Embryonic facial prominence (tissue), 1 donor: ENCODE measurements at regions not wholly inside any gene's neighbourhood (a gene's known extent, or its start where the extent isn't known, plus 50 kb on each side); places are given as distances from the start of the nearest gene placed in this dataset.

Source experiments
- DNase-seq: peaks from one replicate; pipeline ENCODE4 v3.0.0-alpha.2; 2016; ENCODE audit errors: extremely low spot score

DNA sequence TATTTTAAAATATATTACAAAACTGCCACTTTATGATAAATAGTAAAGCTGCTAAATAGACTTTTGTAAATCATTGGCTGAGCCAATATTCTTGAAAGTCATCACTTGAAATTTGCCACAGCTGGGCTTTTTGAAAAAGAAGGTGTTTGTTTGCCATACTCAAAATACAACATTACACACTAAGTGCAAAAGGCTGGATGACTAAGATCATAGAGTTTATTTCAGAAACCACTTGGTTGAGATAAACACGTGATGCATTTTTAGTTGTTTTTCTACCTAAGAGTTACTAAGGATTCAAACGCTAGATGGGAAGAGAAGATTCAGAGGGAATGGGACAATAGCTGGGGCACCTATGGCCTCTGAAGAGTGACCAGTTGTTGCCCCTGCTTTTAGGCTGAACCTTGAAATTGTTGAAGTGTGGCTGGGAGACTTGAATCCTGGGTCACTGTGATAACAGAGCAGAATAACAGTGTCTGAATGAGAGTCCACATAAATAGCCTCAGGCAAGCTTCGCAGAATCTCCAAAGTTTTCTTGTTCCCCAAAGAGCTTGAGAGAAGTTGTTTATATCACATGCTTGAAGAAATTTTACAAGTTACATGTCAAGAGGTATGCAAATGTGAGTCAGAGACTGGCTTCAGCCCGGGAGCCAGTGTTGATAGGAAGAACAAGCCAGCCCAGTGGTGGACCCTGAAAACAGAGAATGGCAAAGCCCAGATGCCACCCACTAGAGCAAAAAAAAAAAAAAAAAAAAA is 409.8 kb downstream of the GPD2 start:
- DNase-seq: no peak

DNA sequence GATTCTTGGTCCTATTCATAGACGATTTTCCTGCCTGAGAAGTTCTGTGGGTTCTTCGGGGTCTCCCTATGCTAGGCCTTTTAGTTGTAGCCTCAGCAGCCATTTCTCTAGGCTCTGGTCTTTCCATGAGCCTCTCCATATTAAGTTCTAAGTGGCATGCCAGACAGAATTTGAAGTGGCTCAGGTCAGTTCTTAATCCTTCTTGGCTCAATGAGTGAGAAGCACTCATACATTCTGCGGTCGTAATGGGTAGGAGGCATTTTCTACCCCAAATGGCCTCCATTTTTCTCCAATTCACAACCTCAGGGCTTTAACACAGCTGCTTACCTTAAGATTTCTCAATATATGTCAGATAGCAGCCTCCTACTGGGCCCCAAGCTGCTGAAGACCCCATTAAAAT is 405.3 kb upstream of the GALNT5 start:
- DNase-seq: no peak

DNA sequence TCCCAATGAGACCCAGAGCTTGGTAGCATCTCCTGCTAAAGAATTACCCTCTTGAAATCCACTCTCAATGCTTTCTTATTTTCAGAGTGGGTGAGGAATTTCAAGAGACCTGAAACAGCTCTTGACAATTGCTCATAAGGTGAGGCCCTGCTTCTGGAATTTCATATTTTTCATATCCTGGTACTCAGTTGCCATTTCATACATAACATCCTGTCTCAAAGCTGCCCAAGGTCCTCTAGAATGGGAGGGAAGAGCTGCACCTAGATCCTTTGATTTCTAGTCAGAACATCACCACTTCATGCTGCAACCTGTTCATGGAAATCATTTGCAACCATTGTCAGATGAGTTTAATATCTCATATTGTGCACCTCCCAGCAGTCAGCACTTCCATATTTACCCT is 404.8 kb upstream of the GALNT5 start:
- no peak for DNase-seq

DNA sequence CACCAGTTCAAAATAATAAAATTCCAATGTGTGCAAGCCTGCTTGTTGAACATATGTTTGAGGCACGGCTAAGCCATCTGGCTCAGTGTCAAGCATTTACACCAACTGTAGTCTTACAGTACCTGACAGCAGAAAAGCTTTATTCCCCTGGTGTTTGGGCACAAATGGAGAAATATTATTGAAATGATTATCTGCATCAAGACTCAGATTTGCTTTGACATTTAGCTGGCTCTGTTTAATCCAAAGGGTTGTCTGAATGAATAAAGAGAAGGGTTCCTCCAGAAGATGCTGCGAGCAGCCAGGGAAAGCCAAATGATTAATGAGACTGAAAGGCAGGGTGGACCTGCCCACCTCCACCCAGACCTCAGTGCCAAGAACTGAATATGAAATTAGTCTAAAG is 393.2 kb upstream of the GALNT5 start:
- DNase-seq: no peak

DNA sequence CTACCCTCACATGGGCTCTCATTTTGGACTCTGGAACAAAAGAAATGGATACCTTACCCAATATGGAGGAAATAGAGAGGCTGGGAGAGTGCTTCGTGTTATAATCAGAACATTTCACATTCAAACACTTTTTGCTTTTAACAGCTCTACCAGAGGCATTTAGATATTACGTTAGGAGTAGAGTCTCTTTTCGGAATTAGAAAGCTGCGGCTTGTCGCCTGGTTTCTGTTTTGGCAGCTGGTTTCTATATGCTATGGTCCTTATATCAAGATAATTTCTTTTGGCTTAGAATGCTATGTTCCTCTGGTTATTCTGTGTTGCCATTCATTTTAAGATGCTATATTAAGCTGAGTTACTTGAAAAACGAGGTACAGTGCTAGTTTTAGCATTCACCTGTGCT is 392.8 kb upstream of the GALNT5 start:
- no peak for DNase-seq

DNA sequence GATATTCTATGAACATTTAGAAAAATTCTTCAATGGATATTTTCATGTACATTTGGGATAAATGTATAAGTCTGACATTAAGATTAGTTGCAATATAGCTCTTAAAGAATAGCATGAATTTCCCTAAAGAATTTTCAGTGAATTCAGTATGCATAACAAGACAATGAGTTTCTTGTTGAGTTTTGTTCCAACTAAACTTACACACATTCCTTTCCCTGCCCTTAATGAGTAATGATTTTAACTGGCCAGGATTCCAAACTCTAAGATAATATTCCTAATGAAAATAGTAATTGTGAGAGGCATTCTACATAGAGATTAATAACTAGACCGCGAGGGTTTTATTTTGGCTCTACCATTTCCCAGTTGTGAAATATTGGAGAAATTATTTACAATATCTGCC is 390.3 kb upstream of the GALNT5 start:
- DNase-seq: no peak

DNA sequence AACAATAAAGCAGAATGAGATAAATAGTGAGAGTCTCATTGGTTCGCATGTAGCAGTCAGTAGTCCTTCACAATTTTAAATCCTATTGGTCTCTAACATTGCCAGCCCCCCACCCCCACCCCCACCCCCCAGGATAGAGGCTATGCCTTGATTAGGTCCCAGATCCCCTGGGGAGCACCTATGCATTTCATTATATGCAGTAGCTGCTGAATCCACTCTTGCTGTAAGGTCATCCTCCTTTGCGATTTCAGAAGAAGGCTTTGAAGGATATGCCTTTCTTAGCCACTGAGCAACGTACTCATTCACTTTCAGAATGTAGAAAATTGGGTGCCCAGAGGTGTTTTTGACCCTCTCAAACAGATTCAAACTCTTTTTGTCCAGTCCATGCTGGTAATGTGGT is 382.8 kb upstream of the GALNT5 start:
- no peak for DNase-seq

DNA sequence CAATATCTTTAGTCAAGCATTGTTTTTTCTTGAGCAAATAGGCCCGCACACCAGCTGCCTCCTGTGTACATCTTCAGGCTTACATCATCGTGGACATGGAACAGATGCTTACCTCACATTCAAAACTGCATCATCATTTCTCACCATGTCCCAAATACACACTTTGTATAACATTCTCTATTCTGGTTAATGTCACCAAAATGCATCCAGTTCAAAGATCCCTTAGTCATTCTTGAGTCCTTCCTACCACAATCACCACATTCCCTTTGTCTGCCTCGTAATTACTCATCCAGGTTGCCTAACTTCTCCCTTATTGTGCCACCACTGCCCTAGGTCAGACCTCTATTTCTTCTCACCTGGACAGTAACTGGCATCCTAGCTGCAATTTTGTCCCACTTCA is 373.7 kb upstream of the GALNT5 start:
- DNase-seq: no peak

DNA sequence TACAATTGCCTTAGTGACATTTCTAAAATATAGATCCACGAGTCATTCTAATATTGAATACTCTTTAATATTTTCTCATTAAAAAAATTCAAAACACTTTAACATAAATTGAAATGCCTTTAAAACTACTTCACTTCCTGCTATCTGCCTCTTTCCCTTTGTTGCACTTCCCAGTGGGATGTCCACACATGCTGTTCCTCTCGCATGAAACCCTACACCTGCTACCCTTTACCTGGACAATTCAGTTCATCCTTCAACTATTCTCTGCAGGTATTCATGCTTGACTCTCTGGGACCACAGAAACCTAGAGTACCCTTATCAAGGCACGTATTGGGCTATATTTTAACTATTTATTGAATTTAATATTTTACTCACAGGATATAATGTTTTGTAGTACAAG is 373.3 kb upstream of the GALNT5 start:
- DNase-seq: no peak

DNA sequence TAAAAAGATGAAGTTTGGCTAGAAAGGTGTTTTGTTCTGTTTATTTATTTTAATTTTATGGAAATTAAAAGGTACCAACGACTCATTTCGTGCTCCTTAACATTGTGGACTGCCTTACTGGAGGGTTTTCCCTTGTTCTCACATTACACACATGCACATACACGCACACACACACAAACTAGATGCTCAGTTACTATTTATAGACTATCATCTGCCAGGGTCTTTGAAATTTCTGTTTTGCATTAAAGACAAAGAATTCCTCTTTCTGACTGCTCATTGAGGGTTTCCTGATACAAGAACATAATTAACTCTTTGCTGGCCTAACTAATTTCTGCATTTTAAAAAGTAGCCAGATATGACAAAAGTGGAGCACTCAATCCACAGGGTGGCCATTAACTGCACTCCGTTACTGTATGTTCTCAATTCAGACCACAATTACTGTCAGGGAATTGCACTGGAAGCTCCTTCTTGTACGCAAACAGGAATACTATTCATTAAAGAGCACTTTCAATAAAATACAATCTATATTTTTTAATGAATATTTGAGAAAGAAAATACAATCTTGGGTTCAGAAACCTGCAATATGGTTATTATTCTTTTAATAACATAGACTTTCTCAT is 366.9 kb upstream of the GALNT5 start:
- DNase-seq: peak; percentile 67

DNA sequence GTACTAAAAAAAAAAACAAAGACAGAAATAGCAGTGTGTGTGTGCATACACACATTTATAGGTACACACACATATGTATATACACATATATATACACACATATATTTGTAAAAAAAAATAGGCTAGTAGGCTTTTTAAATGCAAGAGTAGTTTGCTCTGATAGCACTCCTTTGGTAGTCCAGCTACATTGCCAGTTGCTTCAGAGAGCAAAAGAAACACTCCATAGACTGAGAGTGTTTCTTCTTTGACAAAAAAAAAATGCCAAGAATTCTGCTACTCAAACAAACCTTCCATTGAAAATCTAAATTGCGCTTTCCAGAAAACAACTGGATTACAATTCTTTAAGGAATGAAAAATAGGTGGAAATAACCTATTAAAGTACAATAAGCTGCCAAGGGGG is 365.9 kb upstream of the GALNT5 start:
- no peak for DNase-seq

DNA sequence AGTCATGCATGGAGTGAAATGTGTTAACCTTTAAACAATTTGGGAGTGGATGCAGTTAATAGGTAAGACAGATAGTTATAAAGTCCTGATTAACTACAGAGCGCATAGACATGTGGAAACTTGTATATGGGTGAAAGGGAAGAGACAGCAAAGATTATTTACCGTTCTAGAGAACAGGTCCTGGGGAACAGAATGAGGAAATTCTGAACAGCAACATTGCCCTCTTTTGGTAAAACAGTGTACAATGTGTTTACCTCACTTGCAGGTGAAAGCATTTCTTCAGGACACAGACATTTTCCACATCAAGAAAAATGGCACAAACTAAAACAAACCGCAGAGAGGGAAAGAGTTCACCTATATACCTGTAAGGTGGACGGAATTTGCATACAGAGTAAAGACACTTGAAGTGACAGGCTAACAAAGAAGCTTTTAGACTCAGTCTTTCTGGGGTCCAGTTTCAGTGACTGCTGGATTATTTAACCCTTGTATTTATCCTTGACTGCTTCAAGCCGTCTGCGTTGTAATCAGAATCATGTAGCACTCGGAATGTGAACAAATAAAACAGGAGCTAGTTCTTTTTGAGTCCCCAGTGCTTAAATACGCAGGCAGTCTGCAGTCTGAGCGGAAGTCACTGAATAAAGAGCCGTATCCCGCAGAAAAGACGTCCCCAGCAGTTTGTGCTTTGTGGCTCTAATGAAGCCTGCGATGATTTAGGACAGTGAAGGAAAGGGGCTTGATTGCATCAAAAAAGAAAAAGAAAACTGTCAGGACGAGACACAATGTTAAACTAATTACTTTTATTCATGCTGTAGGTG is 364.8 kb upstream of the GALNT5 start:
- peak; percentile 29 for DNase-seq

DNA sequence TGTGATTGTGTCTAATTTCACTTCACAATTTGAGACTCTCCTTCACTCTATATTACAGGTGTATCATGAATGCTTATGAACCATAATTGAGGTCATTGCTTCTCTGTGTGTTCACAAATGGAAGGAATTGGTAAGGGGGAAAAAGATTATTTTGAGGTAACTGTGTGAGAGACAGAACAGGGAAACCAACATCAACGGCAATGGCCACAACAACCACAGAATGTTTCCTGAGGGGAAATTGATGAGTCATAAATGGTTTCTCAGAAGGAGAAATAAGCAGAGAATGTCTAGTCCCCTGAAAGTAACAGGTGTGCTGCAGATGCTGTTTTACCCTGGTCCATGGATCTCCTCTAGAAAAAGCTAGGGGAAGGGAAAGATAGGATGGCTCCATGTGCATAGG is 361.2 kb upstream of the GALNT5 start:
- no peak for DNase-seq

DNA sequence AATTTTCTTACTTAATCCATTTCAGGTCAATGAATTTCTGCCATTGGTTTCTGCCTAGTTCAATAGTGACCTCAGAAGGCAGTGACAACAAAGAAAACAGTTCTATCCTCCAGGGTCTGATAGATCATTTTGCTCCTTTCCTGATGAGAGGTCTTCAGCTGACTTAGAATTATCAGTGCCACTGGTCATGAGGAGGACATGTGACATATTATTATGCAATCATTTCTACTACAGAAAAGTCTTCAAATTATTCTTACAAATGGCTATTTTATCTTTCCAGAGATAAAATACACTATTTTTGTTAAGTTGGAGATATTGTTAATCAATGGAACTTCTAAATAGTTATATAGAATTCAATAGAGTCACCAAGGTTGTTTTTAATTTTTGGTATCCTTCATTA is 360.0 kb upstream of the GALNT5 start:
- DNase-seq: no peak

DNA sequence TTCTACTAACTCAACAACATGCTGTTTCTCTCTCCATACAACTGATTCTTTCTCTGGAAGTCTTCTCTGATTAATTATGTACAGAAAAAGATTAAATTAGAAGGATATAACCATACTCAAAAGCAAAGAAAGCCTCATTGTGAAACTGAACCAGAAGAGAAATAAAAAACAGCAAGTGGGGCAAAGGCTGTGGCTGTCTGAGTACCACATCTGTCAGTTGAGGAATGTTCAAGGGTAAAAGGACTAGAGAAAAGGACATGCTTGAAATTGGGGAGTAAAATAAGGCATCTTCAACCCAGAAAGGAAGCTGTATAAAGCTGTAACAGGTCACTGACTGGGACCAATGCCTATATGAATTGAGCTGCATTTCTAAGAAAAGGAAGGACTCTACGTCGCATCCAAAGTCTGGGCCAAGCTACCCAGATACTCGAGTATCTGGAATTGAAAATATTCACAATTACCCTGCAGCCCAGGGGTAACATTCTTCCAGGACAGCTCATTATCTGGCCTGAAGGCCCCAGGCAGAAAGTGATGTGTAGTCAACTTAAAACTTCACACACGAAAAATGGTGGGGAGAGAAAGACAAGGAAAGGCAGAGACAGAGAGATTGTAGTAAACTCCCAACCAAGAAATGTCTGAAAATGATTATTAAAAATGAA is 356.0 kb upstream of the GALNT5 start:
- DNase-seq: no peak

DNA sequence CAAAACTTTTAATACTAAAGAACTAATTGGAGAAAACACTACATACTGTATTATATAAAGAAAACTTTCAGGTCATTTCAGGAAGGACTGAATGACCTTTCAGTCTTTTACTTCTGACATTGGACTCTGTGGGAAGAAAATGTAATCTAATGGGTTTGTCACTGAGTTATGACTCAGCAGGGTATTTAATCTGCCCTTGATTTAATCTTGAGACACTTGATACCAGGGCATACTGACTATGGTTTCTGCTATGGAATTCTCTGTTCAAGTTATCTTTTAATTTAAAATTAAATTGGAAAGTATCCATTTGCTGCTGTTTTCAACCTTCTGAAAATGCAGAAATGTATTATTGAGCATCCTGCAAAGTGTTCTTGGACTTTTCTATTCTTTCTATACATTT is 354.2 kb upstream of the GALNT5 start:
- DNase-seq: no peak

DNA sequence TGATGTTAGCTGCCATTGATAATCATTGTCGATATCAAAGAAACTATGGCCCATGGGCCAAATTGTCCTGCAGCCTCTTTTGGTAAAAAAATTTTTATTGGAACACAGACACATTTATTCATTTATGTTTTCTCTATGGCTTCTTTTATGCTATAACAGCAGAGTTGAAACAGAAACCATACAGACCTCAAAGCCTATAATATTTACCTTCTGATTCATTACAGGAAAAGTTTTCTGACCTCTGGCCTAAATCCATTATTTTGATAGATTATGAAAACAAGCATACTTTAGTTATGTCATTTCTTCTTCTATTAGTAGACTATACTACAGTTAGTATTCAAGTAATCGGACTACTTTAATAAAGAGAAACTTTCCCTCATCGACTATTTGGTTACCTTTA is 349.7 kb upstream of the GALNT5 start:
- no peak for DNase-seq

DNA sequence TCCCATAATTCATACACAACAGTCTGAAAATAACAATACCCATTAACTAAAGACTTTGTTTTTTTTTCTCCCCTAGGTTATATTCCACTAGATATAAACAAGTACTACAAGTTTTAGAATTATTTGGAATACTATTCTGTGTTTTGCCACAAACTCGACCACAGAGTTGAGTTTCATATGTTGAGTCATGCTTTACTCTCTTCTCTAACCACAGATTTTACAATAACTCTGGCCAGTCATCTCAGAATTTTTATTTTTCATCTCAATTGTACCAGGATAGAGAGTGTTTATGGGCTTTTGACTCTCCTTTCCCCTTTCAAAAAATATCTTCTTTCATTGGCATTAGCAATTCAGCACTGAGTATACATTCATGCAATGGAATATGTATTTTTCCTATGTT is 348.7 kb upstream of the GALNT5 start:
- DNase-seq: no peak

DNA sequence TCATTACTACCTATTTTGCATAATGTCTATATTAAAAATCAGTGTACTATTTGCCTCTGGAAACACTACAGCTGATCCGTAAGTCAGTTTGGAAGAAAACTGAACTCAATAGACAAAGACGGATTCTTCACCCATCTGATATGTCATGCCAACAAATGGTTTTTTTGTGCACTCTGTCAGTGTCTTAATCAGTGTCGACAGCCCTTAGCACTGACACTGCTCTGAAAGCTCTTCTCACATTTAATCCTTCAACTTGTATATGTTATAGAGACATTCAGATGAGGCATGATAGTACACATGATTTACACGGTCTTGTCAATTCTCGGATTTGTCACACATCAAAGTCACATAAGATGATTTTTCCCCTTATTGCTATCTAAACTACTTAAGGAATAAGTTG is 347.5 kb upstream of the GALNT5 start:
- no peak for DNase-seq

DNA sequence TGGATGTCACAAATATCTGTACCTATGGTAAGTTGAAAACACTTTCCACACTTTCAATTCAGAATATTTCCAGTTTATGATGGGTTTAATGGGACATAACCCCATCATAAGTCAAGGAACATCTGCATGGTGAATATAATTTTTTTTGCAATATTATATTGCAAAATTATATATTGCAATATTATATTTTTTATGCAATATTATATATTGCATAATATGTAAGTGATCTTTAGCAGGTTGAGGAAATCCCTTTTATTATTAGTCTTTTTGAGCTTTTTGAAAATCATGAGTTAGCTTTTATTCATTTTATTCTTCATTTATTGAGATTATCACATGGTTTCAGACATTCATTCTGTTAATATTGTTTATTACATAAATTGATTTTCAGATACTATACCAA is 342.2 kb upstream of the GALNT5 start:
- no peak for DNase-seq

DNA sequence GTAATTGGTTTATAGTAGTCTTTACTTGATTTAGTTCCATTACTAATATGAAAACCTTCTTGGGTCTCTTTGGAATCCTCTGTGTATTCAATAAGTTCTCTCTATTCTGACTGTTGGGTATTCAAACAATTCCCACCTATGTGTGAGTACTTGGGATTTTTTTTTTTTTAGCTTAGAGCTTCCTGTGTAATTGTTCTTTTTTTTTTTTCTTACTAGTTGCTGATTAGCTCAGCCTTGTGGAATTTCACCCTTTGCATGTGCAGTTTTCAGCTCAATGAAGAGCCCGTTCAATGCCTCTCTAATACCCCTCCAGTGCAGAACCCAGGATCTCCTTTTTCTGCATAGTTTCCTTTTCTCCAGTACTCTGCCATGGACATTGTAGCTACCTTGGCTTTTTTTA is 339.1 kb upstream of the GALNT5 start:
- DNase-seq: no peak

DNA sequence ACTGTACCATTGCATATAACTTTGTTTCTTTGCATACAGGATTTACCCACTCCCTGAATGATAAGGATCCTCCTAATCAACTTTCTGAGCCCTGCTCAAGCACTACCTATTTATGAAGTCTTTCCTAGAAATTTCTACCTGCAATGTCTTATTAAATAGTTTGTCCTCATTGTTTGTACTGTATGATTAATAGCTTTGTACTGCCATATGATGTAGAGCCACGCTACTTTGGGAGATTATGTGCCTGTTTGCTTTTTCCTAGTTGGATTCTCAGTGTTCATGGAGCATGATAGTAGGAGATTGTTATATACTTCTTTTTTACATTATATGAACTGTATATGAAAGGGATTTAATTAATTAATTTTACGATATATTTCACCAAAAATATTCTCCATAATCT is 327.1 kb upstream of the GALNT5 start:
- no peak for DNase-seq
